ENCODE measurements at regions not wholly inside any gene's neighbourhood (a gene's known extent, or its start where the extent isn't known, plus 50 kb on each side); places are given as distances from the start of the nearest gene placed in this dataset.
"Not testable (repeated sequence)": the region's sequence is repeated elsewhere in the genome, so short reads cannot be mapped to it uniquely, and the experiment has no call there.

GRCh38 chr11:70597751-70598625, 199.7 kb downstream of the CTTN start:
- no peak overlapping the region for H3K4me3 ChIP-seq (ENCODE audit: low read depth, low read length)
- no peak for DNase-seq (ENCODE audit: low read depth)
- TF ChIP-seq, protein P1, sequence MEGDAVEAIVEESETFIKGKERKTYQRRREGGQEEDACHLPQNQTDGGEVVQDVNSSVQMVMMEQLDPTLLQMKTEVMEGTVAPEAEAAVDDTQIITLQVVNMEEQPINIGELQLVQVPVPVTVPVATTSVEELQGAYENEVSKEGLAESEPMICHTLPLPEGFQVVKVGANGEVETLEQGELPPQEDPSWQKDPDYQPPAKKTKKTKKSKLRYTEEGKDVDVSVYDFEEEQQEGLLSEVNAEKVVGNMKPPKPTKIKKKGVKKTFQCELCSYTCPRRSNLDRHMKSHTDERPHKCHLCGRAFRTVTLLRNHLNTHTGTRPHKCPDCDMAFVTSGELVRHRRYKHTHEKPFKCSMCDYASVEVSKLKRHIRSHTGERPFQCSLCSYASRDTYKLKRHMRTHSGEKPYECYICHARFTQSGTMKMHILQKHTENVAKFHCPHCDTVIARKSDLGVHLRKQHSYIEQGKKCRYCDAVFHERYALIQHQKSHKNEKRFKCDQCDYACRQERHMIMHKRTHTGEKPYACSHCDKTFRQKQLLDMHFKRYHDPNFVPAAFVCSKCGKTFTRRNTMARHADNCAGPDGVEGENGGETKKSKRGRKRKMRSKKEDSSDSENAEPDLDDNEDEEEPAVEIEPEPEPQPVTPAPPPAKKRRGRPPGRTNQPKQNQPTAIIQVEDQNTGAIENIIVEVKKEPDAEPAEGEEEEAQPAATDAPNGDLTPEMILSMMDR (IDR thresholded peaks at IDR 0.05; ENCODE audit: insufficient read depth, low read depth, low read length, missing control alignments): no peak

GRCh38 chr11:70600911-70601415, 202.6 kb downstream of the CTTN start:
- DNase-seq (ENCODE audit: low read depth); H3K4me3 ChIP-seq (ENCODE audit: low read depth, low read length): not testable (repeated sequence)

GRCh38 chr11:70601861-70602538, 203.7 kb downstream of the CTTN start:
- DNase-seq (ENCODE audit: low read depth): no peak
- TF ChIP-seq, protein P1 (IDR thresholded peaks at IDR 0.05; ENCODE audit: insufficient read depth, low read depth, low read length, missing control alignments): no peak
- H3K4me3 ChIP-seq (ENCODE audit: low read depth, low read length): no peak overlapping the region

- DNase-seq (ENCODE audit: low read depth): no peak
- no peak overlapping the region for H3K4me3 ChIP-seq (ENCODE audit: low read depth, low read length)
- TF ChIP-seq, protein P1 (IDR thresholded peaks at IDR 0.05; ENCODE audit: insufficient read depth, low read depth, low read length, missing control alignments): no peak
Observed at GRCh38 chr11:70603114-70603755, 204.9 kb downstream of the CTTN start.

DNA sequence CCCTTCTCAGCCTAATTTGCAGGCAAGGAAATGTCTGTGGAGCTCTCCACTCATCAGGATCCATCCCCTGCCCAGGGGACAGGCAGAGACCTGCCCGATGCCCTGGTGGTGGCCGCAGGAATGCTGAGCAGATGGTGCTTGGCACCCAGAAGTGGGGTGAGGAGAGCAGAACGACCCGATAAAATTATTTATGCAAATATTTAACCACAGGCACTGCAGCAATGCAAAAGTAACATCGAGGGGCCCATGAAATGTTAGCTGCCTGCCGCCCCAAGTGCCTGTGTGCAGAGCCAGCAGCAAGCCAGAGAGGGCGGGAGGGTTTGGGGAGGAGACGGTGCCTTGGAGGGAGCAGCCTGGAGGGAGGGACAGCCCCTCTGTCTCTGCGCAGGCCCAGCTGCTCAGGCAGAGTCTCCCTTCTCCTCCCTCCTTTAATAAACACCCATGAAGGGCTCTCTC, 205.5 kb downstream of the CTTN start:
- no peak for DNase-seq (ENCODE audit: low read depth)

DNA sequence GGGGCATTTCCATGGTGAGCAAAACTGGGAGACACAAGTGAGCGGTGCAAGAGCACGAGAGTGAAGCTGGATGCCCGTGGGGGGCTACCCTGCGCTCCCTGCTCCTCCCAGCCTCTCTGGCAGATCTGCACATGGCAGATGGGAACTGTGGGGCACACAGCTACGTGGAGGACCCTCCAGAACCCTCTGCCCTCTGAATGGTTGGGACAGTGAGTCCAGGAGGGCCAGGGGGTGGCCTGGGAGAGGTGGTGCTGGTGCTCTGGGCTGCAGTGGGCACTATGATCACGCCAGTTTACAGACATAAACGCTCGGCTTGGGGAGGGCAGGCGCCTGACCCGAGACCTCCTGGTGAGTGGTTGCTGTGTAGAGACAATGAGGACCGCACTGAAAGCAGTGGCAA, 205.9 kb downstream of the CTTN start:
- TF ChIP-seq, protein P1 (IDR thresholded peaks at IDR 0.05; ENCODE audit: insufficient read depth, low read depth, low read length, missing control alignments): no peak
- DNase-seq (ENCODE audit: low read depth): no peak
- H3K4me3 ChIP-seq (ENCODE audit: low read depth, low read length): no peak overlapping the region

More for the DNA sequence above, 205.5 kb downstream of the CTTN start:
- H3K4me3 ChIP-seq (ENCODE audit: low read depth, low read length): no peak overlapping the region
- TF ChIP-seq, protein P1 (IDR thresholded peaks at IDR 0.05; ENCODE audit: insufficient read depth, low read depth, low read length, missing control alignments): no peak

All from GM12865 (cell line).